Choroid plexus epithelial cell (primary cell): ENCODE measurements at regions not wholly inside any gene's neighbourhood (a gene's known extent, or its start where the extent isn't known, plus 50 kb on each side); places are given as distances from the start of the nearest gene placed in this dataset.

Source experiments
- DNase-seq: peaks from one replicate; pipeline ENCODE4 v3.0.0-alpha.2; 2010; ENCODE audit warnings: low read depth
- H3K4me3 ChIP-seq: 2 replicates; pipeline ENCODE4 v1.5.1; 2011; ENCODE audit warnings: low read depth, mild to moderate bottlenecking, control low read depth, low read length, moderate library complexity
- TF ChIP-seq, protein P1 (sequence below): conservative IDR thresholded peaks from 2 replicates; pipeline ENCODE4 v1.5.1; 2011; ENCODE audit warnings: low read depth, mild to moderate bottlenecking, control low read depth, inconsistent platforms, low read length, moderate library complexity

DNA sequence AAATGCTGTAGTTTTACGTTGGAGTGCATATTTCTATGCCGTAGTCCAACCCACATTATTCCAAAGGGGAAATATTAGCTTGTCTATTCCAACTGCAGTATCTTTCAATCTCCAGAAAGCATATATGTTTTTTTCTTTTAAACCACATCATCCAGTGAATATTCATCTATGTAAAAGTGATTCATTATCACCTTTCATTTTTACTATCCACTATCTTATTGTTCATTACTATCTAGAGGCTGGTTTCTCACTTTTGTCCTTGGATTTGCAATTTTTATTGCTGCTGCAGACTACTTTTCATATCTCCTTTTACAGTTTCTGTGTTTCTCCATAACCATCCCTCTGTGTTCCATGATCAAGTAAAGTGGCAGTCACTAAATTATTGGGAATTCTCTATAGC lies 1097.2 kb upstream of the TENM4 start:
- no peak overlapping the region for H3K4me3 ChIP-seq
- no peak for DNase-seq
- TF ChIP-seq, protein P1, sequence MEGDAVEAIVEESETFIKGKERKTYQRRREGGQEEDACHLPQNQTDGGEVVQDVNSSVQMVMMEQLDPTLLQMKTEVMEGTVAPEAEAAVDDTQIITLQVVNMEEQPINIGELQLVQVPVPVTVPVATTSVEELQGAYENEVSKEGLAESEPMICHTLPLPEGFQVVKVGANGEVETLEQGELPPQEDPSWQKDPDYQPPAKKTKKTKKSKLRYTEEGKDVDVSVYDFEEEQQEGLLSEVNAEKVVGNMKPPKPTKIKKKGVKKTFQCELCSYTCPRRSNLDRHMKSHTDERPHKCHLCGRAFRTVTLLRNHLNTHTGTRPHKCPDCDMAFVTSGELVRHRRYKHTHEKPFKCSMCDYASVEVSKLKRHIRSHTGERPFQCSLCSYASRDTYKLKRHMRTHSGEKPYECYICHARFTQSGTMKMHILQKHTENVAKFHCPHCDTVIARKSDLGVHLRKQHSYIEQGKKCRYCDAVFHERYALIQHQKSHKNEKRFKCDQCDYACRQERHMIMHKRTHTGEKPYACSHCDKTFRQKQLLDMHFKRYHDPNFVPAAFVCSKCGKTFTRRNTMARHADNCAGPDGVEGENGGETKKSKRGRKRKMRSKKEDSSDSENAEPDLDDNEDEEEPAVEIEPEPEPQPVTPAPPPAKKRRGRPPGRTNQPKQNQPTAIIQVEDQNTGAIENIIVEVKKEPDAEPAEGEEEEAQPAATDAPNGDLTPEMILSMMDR: no peak

DNA sequence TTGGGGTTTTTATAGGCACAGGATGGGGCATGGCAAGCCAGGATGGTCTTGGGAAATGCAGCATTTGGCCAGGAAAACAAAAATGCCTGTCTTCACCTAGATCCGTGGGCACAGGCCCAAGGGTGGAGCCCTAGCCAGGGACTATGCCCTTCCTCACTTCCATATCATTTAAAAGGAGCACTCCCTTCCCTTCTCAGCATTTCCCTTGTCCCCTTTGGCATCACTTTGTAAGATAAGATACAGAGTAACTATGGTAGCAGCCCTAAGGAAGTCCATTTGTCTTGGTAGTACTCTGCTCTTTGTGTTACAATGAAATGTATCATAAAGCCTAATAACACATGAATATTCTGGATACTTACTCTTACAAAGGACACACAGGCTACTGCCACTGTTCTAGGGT lies 1092.6 kb upstream of the TENM4 start:
- no peak for DNase-seq
- TF ChIP-seq, protein P1: no peak
- no peak overlapping the region for H3K4me3 ChIP-seq

DNA sequence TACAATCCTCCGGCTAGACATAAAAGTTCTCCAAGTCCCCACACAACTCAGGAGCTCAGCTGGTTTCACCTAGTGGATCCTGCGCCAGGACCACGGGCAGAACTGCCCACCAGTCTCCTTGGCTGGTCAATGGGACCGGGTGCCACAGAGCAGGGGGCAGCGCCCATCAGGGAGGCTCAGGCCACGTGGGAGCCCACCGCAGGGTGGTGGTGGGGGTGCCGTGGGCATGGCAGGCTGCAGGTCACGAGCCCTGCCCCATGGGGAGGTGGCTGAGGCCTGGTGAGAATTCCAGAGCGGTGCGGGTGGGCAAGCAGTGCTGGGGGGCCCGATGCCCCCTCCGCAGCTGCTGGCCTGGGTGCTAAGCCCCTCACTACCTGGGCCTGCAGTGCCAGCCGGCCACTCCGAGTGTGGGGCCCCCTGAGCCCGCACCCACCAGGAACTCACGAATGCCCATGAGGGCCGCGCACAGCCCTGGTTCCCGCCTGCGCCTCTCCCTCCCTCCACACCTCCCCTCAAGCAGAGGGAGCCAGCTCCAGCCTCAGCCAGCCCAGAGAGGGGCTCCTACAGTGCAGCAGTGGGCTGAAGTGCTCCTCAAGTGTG lies 1091.9 kb upstream of the TENM4 start:
- DNase-seq: no peak
- TF ChIP-seq, protein P1: no peak
- no peak overlapping the region for H3K4me3 ChIP-seq

DNA sequence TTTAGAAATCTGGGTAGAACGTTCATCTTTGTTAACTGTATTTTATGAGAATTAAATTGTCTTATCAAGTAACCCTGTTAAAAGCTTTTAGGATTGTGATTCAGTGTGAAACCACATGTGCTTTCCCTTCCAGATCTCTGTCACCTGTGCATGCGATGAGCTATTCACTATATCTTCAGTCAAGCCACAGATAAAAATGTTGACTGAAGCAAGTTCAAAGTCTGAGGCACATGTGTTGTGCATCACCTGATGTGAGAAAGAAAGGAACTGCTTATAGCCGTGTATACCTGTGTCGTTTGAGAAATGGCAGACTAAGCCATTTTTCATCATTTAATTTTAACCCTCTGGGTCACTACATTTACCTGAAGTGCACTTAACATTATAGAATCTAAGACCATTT lies 1088.9 kb upstream of the TENM4 start:
- no peak overlapping the region for H3K4me3 ChIP-seq
- no peak for DNase-seq
- TF ChIP-seq, protein P1: no peak

DNA sequence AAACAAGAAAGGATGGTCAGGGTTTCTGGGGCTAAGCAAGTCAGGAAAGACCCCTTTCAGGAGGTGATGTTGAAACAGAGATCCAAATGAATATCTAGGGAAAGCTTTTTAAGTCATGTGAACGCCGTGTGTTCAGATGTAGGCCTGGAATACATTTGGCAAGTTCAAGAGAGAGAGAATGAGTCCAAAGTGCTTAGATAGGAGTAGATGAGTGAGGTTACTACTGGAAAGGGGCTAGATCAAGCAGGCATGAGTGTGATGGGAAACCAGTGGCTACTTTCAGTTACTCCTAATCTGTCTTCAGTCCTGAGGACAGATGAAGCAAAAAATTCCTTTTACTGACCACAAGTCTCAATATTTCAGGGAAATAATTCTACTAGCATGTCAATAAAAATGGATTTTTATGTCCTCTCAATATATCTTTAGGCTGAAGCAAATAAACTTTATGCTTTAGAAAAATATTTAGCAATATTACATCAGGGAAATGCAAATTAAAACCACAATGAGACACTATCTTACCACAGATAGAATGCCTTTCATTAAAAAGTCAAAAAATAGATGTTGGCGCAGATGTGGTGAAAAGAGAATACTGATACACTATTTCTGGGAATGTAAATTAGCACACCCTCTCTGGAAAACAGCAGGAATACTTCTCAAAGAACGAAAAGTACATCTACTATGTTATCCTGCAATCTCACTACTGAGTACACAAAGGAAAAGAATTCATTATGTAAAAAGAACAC lies 1085.0 kb upstream of the TENM4 start:
- TF ChIP-seq, protein P1: no peak
- H3K4me3 ChIP-seq: no peak overlapping the region

DNA sequence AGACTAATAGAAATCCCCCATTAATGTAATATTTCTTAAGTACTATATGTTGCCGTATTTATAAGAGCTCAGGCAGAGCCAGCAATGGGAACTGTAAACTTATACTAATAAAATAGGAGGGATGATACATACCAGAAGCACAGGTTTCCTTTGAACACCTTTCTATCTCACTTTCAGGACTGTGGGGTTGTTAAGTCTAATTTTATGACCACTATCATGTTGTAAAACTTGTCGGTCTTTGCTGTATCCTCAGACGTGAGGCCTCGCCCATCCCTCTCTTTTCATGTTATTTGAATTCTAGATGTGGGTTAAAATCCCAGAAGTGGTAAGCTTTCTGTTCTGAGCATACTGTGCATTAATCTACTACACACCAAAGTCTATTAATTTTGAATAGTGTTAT lies 1083.5 kb upstream of the TENM4 start:
- no peak overlapping the region for H3K4me3 ChIP-seq
- TF ChIP-seq, protein P1: no peak

More for the DNA sequence above, 1085.0 kb upstream of the TENM4 start:
- no peak for DNase-seq

DNA sequence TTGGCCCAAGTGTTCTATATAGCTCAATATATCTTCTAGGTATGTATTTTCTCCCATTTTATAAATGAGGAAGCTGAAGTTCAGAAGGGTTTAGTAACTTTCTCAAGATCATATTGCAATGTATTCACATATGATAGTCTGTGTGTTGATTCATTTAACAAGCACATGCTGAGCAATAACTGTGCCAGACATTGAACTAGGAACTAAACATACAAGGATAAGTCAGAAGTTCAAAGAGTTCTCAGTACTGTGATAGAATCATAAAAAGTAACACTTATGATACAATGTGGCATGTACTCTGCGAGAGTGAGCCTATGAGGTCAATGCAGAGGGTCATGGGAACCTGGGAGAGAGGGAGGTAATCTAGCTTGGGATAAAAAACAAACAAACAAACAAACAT lies 1082.2 kb upstream of the TENM4 start:
- no peak for DNase-seq
- TF ChIP-seq, protein P1: no peak
- no peak overlapping the region for H3K4me3 ChIP-seq

More for the DNA sequence above, 1083.5 kb upstream of the TENM4 start:
- DNase-seq: no peak
